Fibroblast of pulmonary artery (primary cell): ENCODE measurements at regions not wholly inside any gene's neighbourhood (a gene's known extent, or its start where the extent isn't known, plus 50 kb on each side); places are given as distances from the start of the nearest gene placed in this dataset.

Experiments used
- DNase-seq: peaks from one replicate; pipeline ENCODE4 v3.0.0-alpha.2; 2010; ENCODE audit warnings: low read depth
- H3K4me3 ChIP-seq: replicated peaks from 2 replicates; pipeline ENCODE4 v1.5.1; 2011; ENCODE audit warnings: low read depth, mild to moderate bottlenecking, control low read depth, low read length, moderate library complexity
- CTCF ChIP-seq: IDR thresholded peaks from 2 replicates; pipeline ENCODE4 v1.5.1; 2011; ENCODE audit warnings: mild to moderate bottlenecking, control low read depth, low read length, inconsistent platforms; ENCODE audit errors: missing control alignments

- H3K4me3 ChIP-seq = no peak overlapping the region
- no peak for DNase-seq
- no peak for TF ChIP-seq CTCF
Measured at GRCh38 chrX:94178145-94178788, 504.3 kb downstream of the FAM133A start.

GRCh38 chrX:94204524-94204923 lies 530.5 kb downstream of the FAM133A start:
- TF ChIP-seq CTCF = no peak
- DNase-seq = no peak

GRCh38 chrX:94216738-94217137 lies 542.7 kb downstream of the FAM133A start:
- no peak overlapping the region for H3K4me3 ChIP-seq
- DNase-seq = no peak
- TF ChIP-seq CTCF = no peak

More at GRCh38 chrX:94204524-94204923, 530.5 kb downstream of the FAM133A start:
- H3K4me3 ChIP-seq = no peak overlapping the region

GRCh38 chrX:94252211-94252610 lies 578.2 kb downstream of the FAM133A start:
- no peak for DNase-seq
- TF ChIP-seq CTCF = no peak
- no peak overlapping the region for H3K4me3 ChIP-seq

- H3K4me3 ChIP-seq = no peak overlapping the region
- no peak for TF ChIP-seq CTCF
- DNase-seq = no peak
Measured at GRCh38 chrX:94256396-94256795, 582.4 kb downstream of the FAM133A start.

GRCh38 chrX:94265323-94265722 lies 591.3 kb downstream of the FAM133A start:
- no peak overlapping the region for H3K4me3 ChIP-seq
- no peak for TF ChIP-seq CTCF
- no peak for DNase-seq

GRCh38 chrX:94288325-94288724 lies 614.3 kb downstream of the FAM133A start:
- H3K4me3 ChIP-seq = no peak overlapping the region
- TF ChIP-seq CTCF = no peak
- no peak for DNase-seq
